Ascending aorta (tissue), 2 donors: ENCODE measurements at regions not wholly inside any gene's neighbourhood (a gene's known extent, or its start where the extent isn't known, plus 50 kb on each side); places are given as distances from the start of the nearest gene placed in this dataset.

Source experiments
- DNase-seq, 2 donors: peaks; one replicate each; pipeline ENCODE4 v3.0.0-alpha.2; 2019; ENCODE audit warnings: low spot score in 2 of 2
- H3K27ac ChIP-seq, 2 donors: fragments of 200-600 bp; sonication (generic); one replicate each; pipeline ENCODE4 v1.5.1; 2016 to 2017; ENCODE audit warnings: mild to moderate bottlenecking in 1 of 2
- H3K27me3 ChIP-seq: fragments of 200-600 bp; sonication (generic); one replicate; pipeline ENCODE4 v1.5.1; 2017
- H3K36me3 ChIP-seq, 2 donors: fragments of 200-600 bp; sonication (generic); one replicate each; pipeline ENCODE4 v1.5.1; 2016
- H3K4me1 ChIP-seq, 2 donors: fragments of 200-600 bp; sonication (generic); one replicate each; pipeline ENCODE4 v1.5.1; 2016 to 2017; ENCODE audit warnings: mild to moderate bottlenecking in 1 of 2
- H3K4me3 ChIP-seq, 2 donors: fragments of 200-600 bp; sonication (generic); one replicate each; pipeline ENCODE4 v1.5.1; 2016 to 2017; ENCODE audit warnings: mild to moderate bottlenecking in 1 of 2
- H3K9me3 ChIP-seq, 2 donors: fragments of 200-600 bp; sonication (generic); one replicate each; pipeline ENCODE4 v1.5.1; 2016
- CTCF ChIP-seq, 3 experiments: fragments of 200-600 bp in 2 of 3; fragments of 450-650 bp in 1 of 3; sonication (generic) in 2 of 3; IDR thresholded peaks; one replicate each; pipeline ENCODE4 v1.5.1; 2016 to 2019; ENCODE audit warnings: antibody characterized with exemption in 3 of 3, mild to moderate bottlenecking in 1 of 3, moderate library complexity in 1 of 3
- intact Hi-C: fragments of 100-400 bp; cut with DNase I; formaldehyde crosslinking; loops from one replicate; pipeline ENCODE4 v1.15.1; 2023

DNA sequence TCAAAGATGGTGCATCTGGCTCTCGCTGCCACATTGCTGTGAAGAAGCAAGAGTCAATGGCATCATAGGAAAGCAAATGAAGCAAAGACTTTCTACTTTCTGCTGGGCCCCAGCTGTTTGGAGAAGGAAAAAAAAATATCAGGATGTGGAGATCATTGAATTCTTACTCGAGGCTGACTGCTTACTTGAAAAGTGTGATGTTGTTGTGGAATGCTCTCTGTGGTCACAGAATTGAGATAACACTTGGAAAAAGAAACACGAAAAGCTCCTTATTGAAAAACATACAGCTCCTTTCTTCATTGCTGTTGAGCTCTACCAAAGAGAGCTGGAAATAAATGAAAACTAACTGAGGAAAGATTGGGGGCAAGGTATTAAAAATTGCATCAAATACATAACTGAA is 157.4 kb upstream of the TBX20 start:
- Histone ChIP-seq H3K27me3 (no peaks in the 10 kb centered on the region), H3K36me3 (no peaks in the 10 kb centered on the region), H3K9me3 (no peaks in the 10 kb centered on the region), H3K4me1 (no peaks in the 10 kb centered on the region), H3K27ac (no peak overlapping the region), H3K4me3 (no peak overlapping the region)
- TF ChIP-seq CTCF (IDR thresholded peaks at IDR 0.05) = no peak
- DNase-seq = no peak
- intact Hi-C loops = no loop called here

DNA sequence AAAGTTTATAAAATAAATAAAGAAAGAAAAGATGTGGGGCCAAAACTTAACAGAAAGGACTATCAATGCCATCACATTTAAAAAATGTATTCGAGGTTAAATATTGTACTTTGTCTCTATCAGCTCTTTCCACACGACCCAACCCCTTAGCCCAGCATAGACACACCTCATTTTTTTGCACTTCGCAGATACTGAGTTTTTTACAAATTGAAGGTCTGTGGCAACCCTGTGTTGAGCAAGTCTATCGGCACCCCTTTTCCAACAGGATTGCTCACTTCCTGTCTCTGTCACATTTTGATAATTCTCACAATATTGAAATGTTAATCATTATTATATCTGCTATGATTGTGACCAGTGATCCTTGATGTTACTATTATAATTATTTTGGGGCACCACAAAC is 151.6 kb upstream of the TBX20 start:
- no peaks in the 10 kb centered on the region for H3K27me3 ChIP-seq
- no peak for TF ChIP-seq CTCF (IDR thresholded peaks at IDR 0.05)
- no peaks in the 10 kb centered on the region for H3K9me3 ChIP-seq
- H3K4me1 ChIP-seq = no peaks in the 10 kb centered on the region
- DNase-seq = no peak
- intact Hi-C loops = no loop called here
- H3K27ac ChIP-seq = no peak overlapping the region
- no peaks in the 10 kb centered on the region for H3K36me3 ChIP-seq
- H3K4me3 ChIP-seq = no peak overlapping the region

DNA sequence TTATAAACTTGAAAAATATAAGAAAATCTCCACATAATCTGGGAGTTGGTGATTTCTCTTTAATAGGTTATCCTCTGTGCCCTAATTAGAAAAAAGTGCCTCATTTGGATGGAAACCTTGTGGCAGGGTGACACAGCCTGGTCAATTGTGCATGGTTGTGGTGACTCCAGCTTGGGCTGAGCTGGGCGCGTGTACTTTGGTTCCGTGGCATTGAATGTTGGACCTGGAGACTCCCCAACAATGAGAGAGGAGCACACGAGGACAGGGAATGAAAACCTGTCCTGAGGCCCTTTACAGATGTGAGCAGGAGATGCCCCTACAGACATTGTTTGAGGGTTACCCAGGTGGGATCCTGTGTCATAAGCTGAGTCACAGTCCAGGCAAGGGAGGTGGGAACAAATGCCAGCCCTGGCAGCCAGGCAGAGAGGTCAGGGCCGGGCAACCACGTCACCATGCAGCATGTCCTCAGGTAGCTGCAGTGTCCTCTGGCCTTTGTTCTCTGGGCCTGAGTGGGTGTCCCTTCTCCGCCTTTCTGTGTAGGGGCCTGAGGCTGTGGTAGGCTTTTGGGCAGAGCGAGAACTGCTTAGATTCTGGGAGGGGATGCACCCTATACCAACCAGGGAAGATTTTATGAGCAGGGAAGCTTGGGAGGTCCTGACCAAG is 147.4 kb upstream of the TBX20 start:
- Histone ChIP-seq H3K27me3 (no peaks in the 10 kb centered on the region), H3K36me3 (no peaks in the 10 kb centered on the region), H3K4me3 (no peak overlapping the region), H3K9me3 (no peaks in the 10 kb centered on the region), H3K27ac (no peak overlapping the region), H3K4me1 (no peaks in the 10 kb centered on the region)
- no peak for DNase-seq
- intact Hi-C loops = no loop called here
- TF ChIP-seq CTCF (IDR thresholded peaks at IDR 0.05) = no peak

GRCh38 chr7:35399840-35400239 is 145.9 kb upstream of the TBX20 start:
- no peak for TF ChIP-seq CTCF (IDR thresholded peaks at IDR 0.05)
- DNase-seq = no peak

DNA sequence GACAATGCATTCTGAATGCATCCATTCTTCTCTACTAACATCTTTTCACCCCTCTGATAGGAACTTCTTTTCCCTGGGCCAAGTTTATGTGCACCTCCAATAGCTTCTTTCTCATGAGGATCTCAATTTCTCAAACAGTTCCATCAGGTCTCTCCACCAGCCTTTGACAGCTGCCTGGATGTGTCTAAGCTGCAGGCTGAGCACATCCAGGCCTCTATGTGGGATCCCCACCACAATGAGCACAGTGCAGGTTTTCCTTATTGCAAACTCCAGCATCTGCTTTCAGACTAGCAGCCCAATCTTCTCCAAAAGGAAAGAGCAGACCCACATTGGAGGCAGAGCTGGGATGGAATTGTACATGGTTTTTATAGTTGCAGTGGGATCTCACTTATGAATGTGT is 145.3 kb upstream of the TBX20 start:
- intact Hi-C loops = no loop called here
- Histone ChIP-seq H3K27me3 (no peaks in the 10 kb centered on the region), H3K27ac (no peak overlapping the region), H3K4me1 (no peaks in the 10 kb centered on the region), H3K36me3 (no peaks in the 10 kb centered on the region), H3K9me3 (no peaks in the 10 kb centered on the region), H3K4me3 (no peak overlapping the region)
- DNase-seq = no peak
- TF ChIP-seq CTCF (IDR thresholded peaks at IDR 0.05) = no peak

More at GRCh38 chr7:35399840-35400239, 145.9 kb upstream of the TBX20 start:
- no peaks in the 10 kb centered on the region for H3K27me3 ChIP-seq
- no peak overlapping the region for H3K4me3 ChIP-seq
- H3K27ac ChIP-seq = no peak overlapping the region
- H3K4me1 ChIP-seq = no peaks in the 10 kb centered on the region
- no peaks in the 10 kb centered on the region for H3K9me3 ChIP-seq
- intact Hi-C loops = no loop called here
- H3K36me3 ChIP-seq = no peaks in the 10 kb centered on the region

- no peak for DNase-seq
- no peak overlapping the region for H3K4me3 ChIP-seq
- H3K9me3 ChIP-seq = no peaks in the 10 kb centered on the region
These were observed 144.6 kb upstream of the TBX20 start for GRCh38 chr7:35398518-35398917.

More at GRCh38 chr7:35398518-35398917, 144.6 kb upstream of the TBX20 start:
- intact Hi-C loops = no loop called here
- Histone ChIP-seq H3K36me3 (no peaks in the 10 kb centered on the region), H3K4me1 (no peaks in the 10 kb centered on the region), H3K27ac (no peak overlapping the region), H3K27me3 (no peaks in the 10 kb centered on the region)
- TF ChIP-seq CTCF (IDR thresholded peaks at IDR 0.05) = no peak
